Right lobe of liver (tissue), 6 donors: ENCODE measurements at regions not wholly inside any gene's neighbourhood (a gene's known extent, or its start where the extent isn't known, plus 50 kb on each side); places are given as distances from the start of the nearest gene placed in this dataset.

Experiments
- ATAC-seq, 4 donors: fragments of 200-7000 bp; cut with Tn5 transposase; one replicate each; pipeline ENCODE4 v1.9.1; 2020; ENCODE audit warnings: mild to moderate bottlenecking in 4 of 4, moderate library complexity in 4 of 4
- DNase-seq, 3 donors: peaks; one replicate each; pipeline ENCODE4 v3.0.0-alpha.2; 2020
- H3K27ac ChIP-seq, 3 donors: fragments of 200-600 bp; one replicate each; pipeline ENCODE4 v1.8.0; 2022
- H3K27me3 ChIP-seq, 2 donors: fragments of 200-600 bp; one replicate each; pipeline ENCODE4 v1.8.0; 2022
- H3K36me3 ChIP-seq, 4 donors: fragments of 200-600 bp; sonication (generic) in 1 of 4; one replicate each; pipeline versions ENCODE4 v1.5.1 to v1.8.0; 2017 to 2022; ENCODE audit warnings: control low read depth in 1 of 4
- H3K4me1 ChIP-seq, 4 donors: fragments of 200-600 bp; sonication (generic) in 1 of 4; one replicate each; pipeline versions ENCODE4 v1.5.1 to v1.8.0; 2017 to 2022; ENCODE audit warnings: control low read depth in 1 of 4
- H3K4me3 ChIP-seq, 3 donors: fragments of 200-600 bp; one replicate each; pipeline ENCODE4 v1.8.0; 2022
- H3K9me3 ChIP-seq, 4 donors: fragments of 200-600 bp; sonication (generic) in 1 of 4; one replicate each; pipeline versions ENCODE4 v1.5.1 to v1.8.0; 2017 to 2022; ENCODE audit warnings: control low read depth in 1 of 4
- CTCF ChIP-seq, 4 donors: fragments of 200-600 bp in 3 of 4; fragments of 450-650 bp in 1 of 4; IDR thresholded peaks; one replicate each; pipeline versions ENCODE4 v1.5.1 to v1.8.0; 2016 to 2022; ENCODE audit warnings: antibody characterized with exemption in 4 of 4, mild to moderate bottlenecking in 2 of 4
- POLR2A ChIP-seq: fragments of 450-650 bp; IDR thresholded peaks from one replicate; pipeline ENCODE4 v1.6.1; 2017; ENCODE audit warnings: antibody characterized with exemption, mild to moderate bottlenecking
- WGBS: methylation state at CpG from one replicate; pipeline ENCODE4 v1.1.6; 2018; ENCODE audit warnings: low coverage, low lambda C conversion rate; ENCODE audit not compliant: insufficient coverage; ENCODE audit errors: missing lambda C conversion rate; 5-methylcytosine and 5-hydroxymethylcytosine counted together
- intact Hi-C, 2 donors: fragments of 100-400 bp; cut with DNase I; formaldehyde crosslinking; loops; one replicate each; pipeline versions ENCODE4 v1.11.2 to v1.14.1; 2022
- donor health status: DM: no; HTN: yes; CAD: no.
- donor health status: DM: no; HTN: no; CAD: no.
- donor health status: DM: no; HTN: no; CAD: no.
- donor health status: DM: no; HTN: yes; CAD: no.
- donor health status: DM: no; HTN: yes; CAD: no.

- Histone ChIP-seq H3K27ac (no peak overlapping the region), H3K4me3 (no peak overlapping the region), H3K4me1 (no peaks in the 10 kb centered on the region), H3K27me3 (no peaks in the 10 kb centered on the region), H3K9me3 (no peaks in the 10 kb centered on the region), H3K36me3 (no peaks in the 10 kb centered on the region)
- 49% methylated on average over 2 of the region's 2 CpGs for WGBS
- DNase-seq (no peak), ATAC-seq (no peak)
- no peak for TF ChIP-seq CTCF (IDR thresholded peaks at IDR 0.05)
- TF ChIP-seq POLR2A = no peak
- intact Hi-C loops = no loop called here
Measured at GRCh38 chr11:37963440-37963839, 1365.4 kb upstream of the RAG2 start.

- WGBS = 30% methylated on average over 1 of the region's 1 CpG
- intact Hi-C loops = no loop called here
- Histone ChIP-seq H3K36me3 (no peaks in the 10 kb centered on the region), H3K4me1 (no peaks in the 10 kb centered on the region), H3K27me3 (no peaks in the 10 kb centered on the region), H3K4me3 (no peak overlapping the region), H3K9me3 (no peaks in the 10 kb centered on the region), H3K27ac (no peak overlapping the region)
- ATAC-seq (no peak), DNase-seq (no peak)
- no peak for TF ChIP-seq POLR2A
- no peak for TF ChIP-seq CTCF (IDR thresholded peaks at IDR 0.05)
Measured at GRCh38 chr11:37957717-37958116, 1359.7 kb upstream of the RAG2 start.

GRCh38 chr11:37951996-37952395 lies 1354.0 kb upstream of the RAG2 start:
- 17% methylated on average over 2 of the region's 2 CpGs for WGBS
- H3K4me3 ChIP-seq = no peak overlapping the region
- H3K27me3 ChIP-seq = no peaks in the 10 kb centered on the region
- DNase-seq = no peak
- no peaks in the 10 kb centered on the region for H3K36me3 ChIP-seq
- ATAC-seq = no peak
- no peaks in the 10 kb centered on the region for H3K4me1 ChIP-seq
- TF ChIP-seq POLR2A (no peak), CTCF (IDR thresholded peaks at IDR 0.05) (no peak)
- no peaks in the 10 kb centered on the region for H3K9me3 ChIP-seq
- intact Hi-C loops = no loop called here
- no peak overlapping the region for H3K27ac ChIP-seq

GRCh38 chr11:37948258-37948657 lies 1350.2 kb upstream of the RAG2 start:
- TF ChIP-seq CTCF (IDR thresholded peaks at IDR 0.05) (no peak), POLR2A (no peak)
- no peaks in the 10 kb centered on the region for H3K27me3 ChIP-seq
- H3K4me3 ChIP-seq = no peak overlapping the region
- H3K4me1 ChIP-seq = no peaks in the 10 kb centered on the region
- H3K36me3 ChIP-seq = no peaks in the 10 kb centered on the region
- 63% methylated on average over 3 of the region's 3 CpGs for WGBS
- DNase-seq (no peak), ATAC-seq (no peak)
- no peak overlapping the region for H3K27ac ChIP-seq
- intact Hi-C loops = no loop called here
- H3K9me3 ChIP-seq = no peaks in the 10 kb centered on the region

GRCh38 chr11:37947821-37948220 lies 1349.8 kb upstream of the RAG2 start:
- Histone ChIP-seq H3K27me3 (no peaks in the 10 kb centered on the region), H3K4me3 (no peak overlapping the region), H3K36me3 (no peaks in the 10 kb centered on the region), H3K27ac (no peak overlapping the region), H3K9me3 (no peaks in the 10 kb centered on the region), H3K4me1 (no peaks in the 10 kb centered on the region)
- no peak for DNase-seq
- intact Hi-C loops = no loop called here
- TF ChIP-seq CTCF (IDR thresholded peaks at IDR 0.05) = no peak
- no peak for TF ChIP-seq POLR2A
- no CpG with 5 or more reads among the region's 3 CpGs for WGBS
- ATAC-seq = no peak
